DOHH2 (cell line): ENCODE measurements at regions not wholly inside any gene's neighbourhood (a gene's known extent, or its start where the extent isn't known, plus 50 kb on each side); places are given as distances from the start of the nearest gene placed in this dataset.

Experiments used
- EZH2phosphoT487 ChIP-seq: fragments of 200-600 bp; sonication (generic); IDR thresholded peaks from 2 replicates; pipeline ENCODE4 v1.6.1; 2017; ENCODE audit warnings: borderline replicate concordance, mild to moderate bottlenecking, antibody characterized with exemption, low read length, moderate library complexity, mixed read lengths
- TF ChIP-seq, protein P1 (sequence below): fragments of 200-600 bp; sonication (generic); IDR thresholded peaks from one replicate; pipeline ENCODE4 v1.5.1; 2014; ENCODE audit warnings: antibody characterized with exemption, mild to moderate bottlenecking, low read depth, low read length; ENCODE audit not compliant: poor library complexity, severe bottlenecking

GRCh38 chr15:66981771-66982170 is 83.6 kb upstream of the SMAD3 start:
- TF ChIP-seq, protein P1, sequence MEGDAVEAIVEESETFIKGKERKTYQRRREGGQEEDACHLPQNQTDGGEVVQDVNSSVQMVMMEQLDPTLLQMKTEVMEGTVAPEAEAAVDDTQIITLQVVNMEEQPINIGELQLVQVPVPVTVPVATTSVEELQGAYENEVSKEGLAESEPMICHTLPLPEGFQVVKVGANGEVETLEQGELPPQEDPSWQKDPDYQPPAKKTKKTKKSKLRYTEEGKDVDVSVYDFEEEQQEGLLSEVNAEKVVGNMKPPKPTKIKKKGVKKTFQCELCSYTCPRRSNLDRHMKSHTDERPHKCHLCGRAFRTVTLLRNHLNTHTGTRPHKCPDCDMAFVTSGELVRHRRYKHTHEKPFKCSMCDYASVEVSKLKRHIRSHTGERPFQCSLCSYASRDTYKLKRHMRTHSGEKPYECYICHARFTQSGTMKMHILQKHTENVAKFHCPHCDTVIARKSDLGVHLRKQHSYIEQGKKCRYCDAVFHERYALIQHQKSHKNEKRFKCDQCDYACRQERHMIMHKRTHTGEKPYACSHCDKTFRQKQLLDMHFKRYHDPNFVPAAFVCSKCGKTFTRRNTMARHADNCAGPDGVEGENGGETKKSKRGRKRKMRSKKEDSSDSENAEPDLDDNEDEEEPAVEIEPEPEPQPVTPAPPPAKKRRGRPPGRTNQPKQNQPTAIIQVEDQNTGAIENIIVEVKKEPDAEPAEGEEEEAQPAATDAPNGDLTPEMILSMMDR = no peak
- TF ChIP-seq EZH2phosphoT487 = no peak
